ENCODE measurements at regions not wholly inside any gene's neighbourhood (a gene's known extent, or its start where the extent isn't known, plus 50 kb on each side); places are given as distances from the start of the nearest gene placed in this dataset.

DNA sequence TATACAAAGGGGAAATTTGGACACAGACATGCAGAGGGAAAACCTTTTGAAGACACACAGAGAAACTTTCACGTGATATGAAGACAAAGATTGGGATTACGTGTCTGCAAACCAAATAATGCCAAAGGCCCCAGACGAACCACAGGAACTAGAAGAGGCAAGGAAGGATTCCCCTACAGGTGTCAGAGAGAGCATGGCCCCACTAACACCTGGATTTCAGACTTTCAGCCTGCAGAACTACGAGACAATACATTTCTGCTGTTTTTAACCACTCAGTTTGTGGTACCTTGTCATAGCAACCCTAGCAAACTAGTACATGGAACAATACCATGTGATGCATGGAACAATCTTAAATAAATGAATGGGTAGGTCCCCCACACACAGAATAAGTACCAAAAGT lies 341.0 kb downstream of the HDGFL1 start:
- DNase-seq, result no peak
- H3K27ac ChIP-seq, result no peak overlapping the region
- no peak overlapping the region for H3K4me3 ChIP-seq (ENCODE audit: low read depth, low read length)
- in situ Hi-C loops (cut with HindIII; ENCODE audit: low pct_ligation_motif_present, low sequenced_read_pairs), result no loop called here
- H3K27me3 ChIP-seq (replicated peaks), result no peaks in the 10 kb centered on the region
- TF ChIP-seq, protein P1, sequence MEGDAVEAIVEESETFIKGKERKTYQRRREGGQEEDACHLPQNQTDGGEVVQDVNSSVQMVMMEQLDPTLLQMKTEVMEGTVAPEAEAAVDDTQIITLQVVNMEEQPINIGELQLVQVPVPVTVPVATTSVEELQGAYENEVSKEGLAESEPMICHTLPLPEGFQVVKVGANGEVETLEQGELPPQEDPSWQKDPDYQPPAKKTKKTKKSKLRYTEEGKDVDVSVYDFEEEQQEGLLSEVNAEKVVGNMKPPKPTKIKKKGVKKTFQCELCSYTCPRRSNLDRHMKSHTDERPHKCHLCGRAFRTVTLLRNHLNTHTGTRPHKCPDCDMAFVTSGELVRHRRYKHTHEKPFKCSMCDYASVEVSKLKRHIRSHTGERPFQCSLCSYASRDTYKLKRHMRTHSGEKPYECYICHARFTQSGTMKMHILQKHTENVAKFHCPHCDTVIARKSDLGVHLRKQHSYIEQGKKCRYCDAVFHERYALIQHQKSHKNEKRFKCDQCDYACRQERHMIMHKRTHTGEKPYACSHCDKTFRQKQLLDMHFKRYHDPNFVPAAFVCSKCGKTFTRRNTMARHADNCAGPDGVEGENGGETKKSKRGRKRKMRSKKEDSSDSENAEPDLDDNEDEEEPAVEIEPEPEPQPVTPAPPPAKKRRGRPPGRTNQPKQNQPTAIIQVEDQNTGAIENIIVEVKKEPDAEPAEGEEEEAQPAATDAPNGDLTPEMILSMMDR (IDR thresholded peaks at IDR 0.05; ENCODE audit: low read depth, low read length, missing control alignments), result no peak
- H3K36me3 ChIP-seq (replicated peaks), result no peaks in the 10 kb centered on the region

DNA sequence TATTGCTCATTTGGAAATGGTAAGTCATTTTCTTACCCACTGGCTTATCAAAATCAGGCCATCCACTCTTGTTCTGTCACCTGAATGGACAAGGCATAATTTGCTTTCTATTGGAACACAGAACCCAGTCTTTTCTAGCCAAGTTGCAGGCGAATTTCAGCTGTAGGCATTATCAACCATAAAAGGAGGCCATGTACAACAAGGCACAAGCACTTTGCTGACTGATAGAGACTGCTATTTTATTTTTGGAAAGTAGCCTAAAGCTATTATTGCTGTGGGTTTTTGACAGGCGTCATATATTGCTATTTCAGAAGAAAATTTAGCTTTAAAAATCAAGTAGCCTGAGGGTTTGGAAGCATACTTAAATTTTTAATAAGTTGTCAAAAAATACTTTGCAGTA lies 344.2 kb downstream of the HDGFL1 start:
- Histone ChIP-seq H3K27me3 (replicated peaks) (no peaks in the 10 kb centered on the region), H3K36me3 (replicated peaks) (no peaks in the 10 kb centered on the region), H3K4me3 (ENCODE audit: low read depth, low read length) (no peak overlapping the region), H3K27ac (no peak overlapping the region)
- TF ChIP-seq, protein P1 (IDR thresholded peaks at IDR 0.05; ENCODE audit: low read depth, low read length, missing control alignments), result no peak
- in situ Hi-C loops (cut with HindIII; ENCODE audit: low pct_ligation_motif_present, low sequenced_read_pairs), result no loop called here
- DNase-seq, result no peak

DNA sequence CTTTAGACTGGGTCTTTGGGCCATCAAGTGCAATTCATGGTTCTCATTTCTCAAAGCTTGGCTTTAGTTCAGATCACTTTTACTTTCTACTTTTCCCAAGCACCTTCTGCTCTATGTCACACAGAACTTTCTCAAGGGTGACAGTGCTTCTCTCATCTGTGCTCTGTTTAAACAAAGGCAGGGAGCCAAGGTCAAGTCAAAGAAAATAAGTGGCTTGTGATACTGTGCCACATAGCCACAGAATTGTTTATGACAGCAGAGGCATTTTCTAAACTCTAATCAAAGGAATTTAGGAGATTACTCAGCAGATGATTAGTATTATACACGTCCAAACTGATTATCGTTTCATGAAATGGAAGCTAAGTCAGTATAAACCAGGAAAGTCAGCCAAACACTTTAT lies 348.0 kb downstream of the HDGFL1 start:
- Histone ChIP-seq H3K4me3 (ENCODE audit: low read depth, low read length) (no peak overlapping the region), H3K36me3 (replicated peaks) (no peaks in the 10 kb centered on the region), H3K27me3 (replicated peaks) (no peaks in the 10 kb centered on the region), H3K27ac (no peak overlapping the region)
- in situ Hi-C loops (cut with HindIII; ENCODE audit: low pct_ligation_motif_present, low sequenced_read_pairs), result no loop called here
- TF ChIP-seq, protein P1 (IDR thresholded peaks at IDR 0.05; ENCODE audit: low read depth, low read length, missing control alignments), result no peak
- no peak for DNase-seq

DNA sequence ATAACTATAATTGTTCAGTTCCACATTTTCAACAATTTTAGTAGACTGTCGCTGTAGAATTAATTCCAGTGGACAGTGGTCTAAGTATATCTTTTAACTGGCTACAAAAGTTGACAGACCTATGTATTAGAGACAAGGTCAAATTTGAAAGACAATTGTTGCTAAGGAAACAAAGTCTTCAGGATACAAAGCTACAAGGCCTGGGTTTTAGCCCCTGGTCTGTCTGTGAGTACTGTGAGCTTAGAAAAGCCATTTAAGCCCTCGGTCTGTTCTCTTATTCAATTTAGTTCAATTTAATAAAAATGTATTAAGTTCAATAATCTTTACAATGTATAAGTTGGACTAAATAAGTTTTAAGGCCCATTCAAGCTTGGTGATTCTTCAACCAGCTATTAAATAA lies 352.5 kb downstream of the HDGFL1 start:
- Histone ChIP-seq H3K4me3 (ENCODE audit: low read depth, low read length) (no peak overlapping the region), H3K36me3 (replicated peaks) (no peaks in the 10 kb centered on the region), H3K27ac (no peak overlapping the region), H3K27me3 (replicated peaks) (no peaks in the 10 kb centered on the region)
- TF ChIP-seq, protein P1 (IDR thresholded peaks at IDR 0.05; ENCODE audit: low read depth, low read length, missing control alignments), result no peak
- DNase-seq, result no peak
- in situ Hi-C loops (cut with HindIII; ENCODE audit: low pct_ligation_motif_present, low sequenced_read_pairs), result no loop called here

DNA sequence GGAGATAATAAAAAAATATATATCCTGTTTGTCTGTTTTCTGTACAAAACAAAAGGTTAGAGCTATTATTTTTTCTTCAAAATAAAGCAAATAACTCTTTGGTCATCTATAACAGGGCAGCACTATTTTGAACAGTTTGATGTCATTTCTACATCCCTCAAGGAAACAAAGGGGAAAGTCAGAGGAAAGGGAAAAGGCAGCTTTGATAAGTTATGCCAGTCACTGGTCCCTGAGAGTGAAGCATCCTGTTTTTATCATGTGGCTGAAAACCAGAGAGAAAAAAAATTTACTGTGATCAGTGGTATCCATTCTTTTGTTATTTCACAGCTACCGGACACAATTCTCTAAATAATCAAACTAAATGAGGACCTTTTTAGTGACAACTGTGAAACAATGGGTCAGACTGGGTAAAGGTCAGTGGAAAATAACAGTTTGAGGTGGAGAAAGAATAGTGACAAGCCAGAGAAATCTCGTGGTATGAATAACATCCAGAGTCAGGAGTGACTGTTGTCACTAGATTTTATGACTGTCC lies 356.0 kb downstream of the HDGFL1 start:
- TF ChIP-seq, protein P1 (IDR thresholded peaks at IDR 0.05; ENCODE audit: low read depth, low read length, missing control alignments), result no peak
- H3K27me3 ChIP-seq (replicated peaks), result no peaks in the 10 kb centered on the region
- in situ Hi-C loops (cut with HindIII; ENCODE audit: low pct_ligation_motif_present, low sequenced_read_pairs), result no loop called here
- H3K4me3 ChIP-seq (ENCODE audit: low read depth, low read length), result no peak overlapping the region
- H3K36me3 ChIP-seq (replicated peaks), result no peaks in the 10 kb centered on the region
- H3K27ac ChIP-seq, result no peak overlapping the region
- no peak for DNase-seq
